Sigmoid colon (tissue), 6 donors: ENCODE measurements at regions not wholly inside any gene's neighbourhood (a gene's known extent, or its start where the extent isn't known, plus 50 kb on each side); places are given as distances from the start of the nearest gene placed in this dataset.

Experiments used
- DNase-seq: peaks from one replicate; pipeline ENCODE4 v3.0.0-alpha.2; 2019
- H3K27ac ChIP-seq, 4 donors: fragments of 200-600 bp; sonication (generic); one replicate each; pipeline ENCODE4 v1.5.1; 2016 to 2019; ENCODE audit warnings: mild to moderate bottlenecking in 1 of 4
- H3K27me3 ChIP-seq, 3 donors: fragments of 200-600 bp; sonication (generic); one replicate each; pipeline ENCODE4 v1.5.1; 2019; ENCODE audit warnings: mild to moderate bottlenecking in 1 of 3
- H3K36me3 ChIP-seq, 4 donors: fragments of 200-600 bp; sonication (generic); one replicate each; pipeline ENCODE4 v1.5.1; 2016 to 2019
- H3K4me1 ChIP-seq, 4 donors: fragments of 200-600 bp; sonication (generic); one replicate each; pipeline ENCODE4 v1.5.1; 2017 to 2019
- H3K4me3 ChIP-seq, 4 donors: fragments of 200-600 bp; sonication (generic); one replicate each; pipeline ENCODE4 v1.5.1; 2017 to 2019; ENCODE audit warnings: mild to moderate bottlenecking in 2 of 4, moderate library complexity in 1 of 4
- H3K9me3 ChIP-seq, 4 donors: fragments of 200-600 bp in 3 of 4; sonication (generic) in 3 of 4; one replicate each; pipeline versions ENCODE4 v1.5.1 to v1.6.1; 2013 to 2019
- CTCF ChIP-seq, 4 experiments: fragments of 450-650 bp in 3 of 4; fragments of 200-600 bp in 1 of 4; IDR thresholded peaks; one replicate each; pipeline ENCODE4 v1.5.1; 2016 to 2019; ENCODE audit warnings: antibody characterized with exemption in 4 of 4, mild to moderate bottlenecking in 3 of 4, moderate library complexity in 2 of 4
- EP300 ChIP-seq, 4 donors: sonication (generic); formaldehyde crosslinking; IDR thresholded peaks; one replicate each; pipeline ENCODE4 v1.6.1; 2017; ENCODE audit warnings: antibody characterized with exemption in 4 of 4
- POLR2A ChIP-seq, 2 donors: fragments of 450-650 bp; IDR thresholded peaks; one replicate each; pipeline ENCODE4 v1.6.1; 2016; ENCODE audit warnings: antibody characterized with exemption in 2 of 2, mild to moderate bottlenecking in 2 of 2, moderate library complexity in 2 of 2
- POLR2AphosphoS5 ChIP-seq, 4 donors: sonication (generic); formaldehyde crosslinking; IDR thresholded peaks; one replicate each; pipeline ENCODE4 v1.6.1; 2017; ENCODE audit warnings: antibody characterized with exemption in 4 of 4
- WGBS, 2 donors: extraction: QIAGEN DNeasy Blood & Tissue Kit; methylation state at CpG; one replicate each; pipeline ENCODE4 v1.1.7; 2013; 5-methylcytosine and 5-hydroxymethylcytosine counted together
- intact Hi-C: fragments of 100-400 bp; cut with DNase I; formaldehyde crosslinking; loops from one replicate; pipeline ENCODE4 v1.15.1; 2023
- donor health status: healthy with polysubstance abuse.
- donor health status: healthy.

- H3K27ac ChIP-seq: no peak overlapping the region
- no peaks in the 10 kb centered on the region for H3K36me3 ChIP-seq
- no peaks in the 10 kb centered on the region for H3K27me3 ChIP-seq
- no peak for DNase-seq
- no peak overlapping the region for H3K4me3 ChIP-seq
- H3K4me1 ChIP-seq: no peaks in the 10 kb centered on the region
- TF ChIP-seq CTCF (IDR thresholded peaks at IDR 0.05): no peak
- no peak for TF ChIP-seq POLR2AphosphoS5 (IDR thresholded peaks at IDR 0.05)
- no peak for TF ChIP-seq EP300 (IDR thresholded peaks at IDR 0.05)
- no peak for TF ChIP-seq POLR2A (IDR thresholded peaks at IDR 0.05)
- 73 to 84% methylated on average over 3 of the region's 3 CpGs for WGBS, 2 donors
- H3K9me3 ChIP-seq: no peaks in the 10 kb centered on the region
- intact Hi-C loops: no loop called here
Observed at GRCh38 chr6:76840865-76841264, 622.4 kb downstream of the HTR1B start.

GRCh38 chr6:76840041-76840745, 623.1 kb downstream of the HTR1B start:
- no peaks in the 10 kb centered on the region for H3K27me3 ChIP-seq
- H3K36me3 ChIP-seq: no peaks in the 10 kb centered on the region
- no peak overlapping the region for H3K4me3 ChIP-seq
- intact Hi-C loops: no loop called here
- no peak for DNase-seq
- no peaks in the 10 kb centered on the region for H3K4me1 ChIP-seq
- no peaks in the 10 kb centered on the region for H3K9me3 ChIP-seq
- WGBS, 2 donors: 77 to 82% methylated on average over 3 of the region's 3 CpGs
- H3K27ac ChIP-seq: no peak overlapping the region
- TF ChIP-seq POLR2A (IDR thresholded peaks at IDR 0.05): no peak
- TF ChIP-seq CTCF (IDR thresholded peaks at IDR 0.05): no peak
- TF ChIP-seq EP300 (IDR thresholded peaks at IDR 0.05): no peak
- TF ChIP-seq POLR2AphosphoS5 (IDR thresholded peaks at IDR 0.05): no peak

- intact Hi-C loops: no loop called here
- Histone ChIP-seq H3K36me3 (no peaks in the 10 kb centered on the region), H3K27ac (no peak overlapping the region), H3K4me1 (no peaks in the 10 kb centered on the region), H3K9me3 (no peaks in the 10 kb centered on the region), H3K4me3 (no peak overlapping the region), H3K27me3 (no peaks in the 10 kb centered on the region)
- WGBS, 2 donors: 84 to 86% methylated on average over 2 of the region's 2 CpGs
- no peak for DNase-seq
- no peak for TF ChIP-seq CTCF (IDR thresholded peaks at IDR 0.05)
- no peak for TF ChIP-seq EP300 (IDR thresholded peaks at IDR 0.05)
- TF ChIP-seq POLR2AphosphoS5 (IDR thresholded peaks at IDR 0.05): no peak
- no peak for TF ChIP-seq POLR2A (IDR thresholded peaks at IDR 0.05)
Observed at GRCh38 chr6:76839505-76839904, 623.8 kb downstream of the HTR1B start.

GRCh38 chr6:76837564-76837963, 625.7 kb downstream of the HTR1B start:
- intact Hi-C loops: no loop called here
- WGBS, 2 donors: 71 to 78% methylated on average over 5 of the region's 5 CpGs

More at GRCh38 chr6:76837564-76837963, 625.7 kb downstream of the HTR1B start:
- Histone ChIP-seq H3K4me1 (no peaks in the 10 kb centered on the region), H3K36me3 (no peaks in the 10 kb centered on the region), H3K27ac (no peak overlapping the region), H3K9me3 (no peaks in the 10 kb centered on the region), H3K27me3 (no peaks in the 10 kb centered on the region), H3K4me3 (no peak overlapping the region)
- DNase-seq: no peak
- TF ChIP-seq POLR2AphosphoS5 (IDR thresholded peaks at IDR 0.05) (no peak), CTCF (IDR thresholded peaks at IDR 0.05) (no peak), POLR2A (IDR thresholded peaks at IDR 0.05) (no peak), EP300 (IDR thresholded peaks at IDR 0.05) (no peak)
